ENCODE measurements at regions not wholly inside any gene's neighbourhood (a gene's known extent, or its start where the extent isn't known, plus 50 kb on each side); places are given as distances from the start of the nearest gene placed in this dataset.

DNA sequence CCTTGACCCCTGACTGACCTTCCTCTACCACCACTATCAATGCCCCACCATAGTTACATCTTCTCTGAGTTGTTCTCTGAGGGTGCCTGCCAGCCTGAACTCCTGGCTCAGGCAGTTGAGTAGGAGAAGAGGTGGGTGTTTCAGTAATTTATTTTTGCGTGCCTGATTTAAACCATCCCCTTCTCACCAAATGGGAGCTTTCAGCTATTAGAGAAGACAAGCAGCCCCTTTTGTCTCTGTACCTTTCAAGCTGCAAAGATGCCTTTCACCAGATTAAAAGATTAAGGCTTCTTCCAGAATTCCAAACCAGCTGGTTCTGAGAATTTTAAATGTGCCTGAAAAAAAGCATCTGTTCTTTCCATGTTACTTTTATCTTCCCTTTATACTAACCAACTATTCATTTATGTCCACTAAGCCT is 223.8 kb downstream of the FAM76B start:
- TF ChIP-seq, protein P1, sequence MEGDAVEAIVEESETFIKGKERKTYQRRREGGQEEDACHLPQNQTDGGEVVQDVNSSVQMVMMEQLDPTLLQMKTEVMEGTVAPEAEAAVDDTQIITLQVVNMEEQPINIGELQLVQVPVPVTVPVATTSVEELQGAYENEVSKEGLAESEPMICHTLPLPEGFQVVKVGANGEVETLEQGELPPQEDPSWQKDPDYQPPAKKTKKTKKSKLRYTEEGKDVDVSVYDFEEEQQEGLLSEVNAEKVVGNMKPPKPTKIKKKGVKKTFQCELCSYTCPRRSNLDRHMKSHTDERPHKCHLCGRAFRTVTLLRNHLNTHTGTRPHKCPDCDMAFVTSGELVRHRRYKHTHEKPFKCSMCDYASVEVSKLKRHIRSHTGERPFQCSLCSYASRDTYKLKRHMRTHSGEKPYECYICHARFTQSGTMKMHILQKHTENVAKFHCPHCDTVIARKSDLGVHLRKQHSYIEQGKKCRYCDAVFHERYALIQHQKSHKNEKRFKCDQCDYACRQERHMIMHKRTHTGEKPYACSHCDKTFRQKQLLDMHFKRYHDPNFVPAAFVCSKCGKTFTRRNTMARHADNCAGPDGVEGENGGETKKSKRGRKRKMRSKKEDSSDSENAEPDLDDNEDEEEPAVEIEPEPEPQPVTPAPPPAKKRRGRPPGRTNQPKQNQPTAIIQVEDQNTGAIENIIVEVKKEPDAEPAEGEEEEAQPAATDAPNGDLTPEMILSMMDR (conservative IDR thresholded peaks at IDR 0.05 in 1 of 2, IDR thresholded peaks at IDR 0.05 in 1 of 2; ENCODE audit: extremely low read depth in 1 of 2, insufficient read depth in 1 of 2, low read depth in 1 of 2, low read length in 2 of 2) = no peak
- no peak for TF ChIP-seq EZH2 (IDR thresholded peaks at IDR 0.05; ENCODE audit: borderline replicate concordance, low read length)

Measured in mammary epithelial cell (primary cell).